Endothelial cell of umbilical vein (primary cell): ENCODE measurements at regions not wholly inside any gene's neighbourhood (a gene's known extent, or its start where the extent isn't known, plus 50 kb on each side); places are given as distances from the start of the nearest gene placed in this dataset.

Experiments used
- BruUV-seq: library from RNA; stranded (reverse); fragments of 400-500 nt; replicated peaks from 2 replicates; lab custom pipeline; 2021; lab: Mats Ljungman, UMichigan
- CTCF ChIA-PET: fragments of 300-600, 350-600 bp; sonication (Branson Sonifier 250); formaldehyde crosslinking; loops from one replicate; lab custom pipeline; 2021; ENCODE audit warnings: antibody characterized with exemption, inconsistent platforms; lab: Charles Lee
- POLR2A ChIA-PET: fragments of 300-600, 350-600 bp; sonication (Branson Sonifier 250); formaldehyde crosslinking; loops from one replicate; lab custom pipeline; 2021; ENCODE audit warnings: antibody characterized with exemption, inconsistent platforms; lab: Charles Lee
- DNase-seq: peaks from one replicate; pipeline ENCODE4 v3.0.0-alpha.2; 2011; ENCODE audit warnings: low read depth, low spot score
- FAIRE-seq: peaks from 2 replicates; lab custom pipeline; 2011; peaks lifted over from hg19 to GRCh38; lab: Jason Lieb, UNC
- H2AFZ ChIP-seq: 2 replicates; pipeline ENCODE4 v1.6.0; 2012; ENCODE audit warnings: low read depth, low read length, control low read depth, inconsistent platforms
- H3K27ac ChIP-seq: 2 replicates; pipeline ENCODE4 v1.5.1; 2011; ENCODE audit warnings: low read depth, mild to moderate bottlenecking, control low read depth, low read length, moderate library complexity; ENCODE audit not compliant: insufficient read depth
- H3K27me3 ChIP-seq, 2 experiments: 2 replicates each; pipeline versions ENCODE4 v1.6.0 to v1.6.1; 2011; ENCODE audit warnings: low read length in 2 of 2, mixed read lengths in 1 of 2; ENCODE audit not compliant: control insufficient read depth in 2 of 2, insufficient read depth in 2 of 2
- H3K36me3 ChIP-seq, 2 experiments: 2 replicates in 1 of 2; 3 replicates in 1 of 2; pipeline ENCODE4 v1.5.1; 2011; ENCODE audit warnings: low read length in 2 of 2, mild to moderate bottlenecking in 1 of 2, moderate library complexity in 1 of 2; ENCODE audit not compliant: control insufficient read depth in 2 of 2, insufficient read depth in 2 of 2; ENCODE audit errors: extremely low read depth in 1 of 2
- H3K4me1 ChIP-seq: 3 replicates; pipeline ENCODE4 v1.5.1; 2011; ENCODE audit warnings: mild to moderate bottlenecking, low read length; ENCODE audit not compliant: control insufficient read depth, insufficient read depth; ENCODE audit errors: extremely low read depth
- H3K4me2 ChIP-seq: 2 replicates; pipeline ENCODE4 v1.6.1; 2011; ENCODE audit warnings: low read length, control low read depth, mixed read lengths; ENCODE audit not compliant: insufficient read depth
- H3K4me3 ChIP-seq, 3 experiments: fragments of 200-600 bp in 1 of 3; sonication (generic), shearing (Covaris generic) in 1 of 3; replicated peaks in 1 of 3; 2 replicates each; pipeline ENCODE4 v1.5.1; 2011 to 2016; ENCODE audit warnings: control low read depth in 3 of 3, low read length in 3 of 3, mild to moderate bottlenecking in 2 of 3, inconsistent platforms in 1 of 3, low read depth in 1 of 3, moderate library complexity in 1 of 3; ENCODE audit not compliant: insufficient read depth in 1 of 3
- H3K79me2 ChIP-seq: 2 replicates; pipeline ENCODE4 v1.6.0; 2012; ENCODE audit warnings: low read length, inconsistent platforms; ENCODE audit not compliant: control insufficient read depth, insufficient read depth
- H3K9ac ChIP-seq: replicated peaks from 2 replicates; pipeline ENCODE3; 2011; ENCODE audit warnings: low read length, control low read depth; ENCODE audit not compliant: insufficient read depth; ENCODE audit errors: extremely low read depth
- H3K9me1 ChIP-seq: replicated peaks from 3 replicates; pipeline ENCODE4 v1.6.0; 2011; ENCODE audit warnings: mild to moderate bottlenecking, low read length; ENCODE audit not compliant: control insufficient read depth, insufficient read depth; ENCODE audit errors: extremely low read depth
- H3K9me3 ChIP-seq: replicated peaks from 2 replicates; pipeline ENCODE4 v1.5.1; 2012; ENCODE audit warnings: low read length, inconsistent platforms; ENCODE audit not compliant: control insufficient read depth, insufficient read depth
- H4K20me1 ChIP-seq: replicated peaks from 2 replicates; pipeline ENCODE3; 2011; ENCODE audit warnings: mild to moderate bottlenecking, low read length; ENCODE audit not compliant: control insufficient read depth, insufficient read depth; ENCODE audit errors: extremely low read depth
- EZH2 ChIP-seq: IDR thresholded peaks from 2 replicates; pipeline ENCODE4 v1.6.1; 2012; ENCODE audit warnings: borderline replicate concordance, low read depth, mild to moderate bottlenecking, moderate library complexity, low read length, inconsistent platforms; ENCODE audit not compliant: severe bottlenecking
- FOS ChIP-seq: IDR thresholded peaks from 2 replicates; pipeline ENCODE4 v1.6.1; 2011; ENCODE audit warnings: mild to moderate bottlenecking, low read length, moderate library complexity, borderline replicate concordance; ENCODE audit not compliant: insufficient read depth
- GATA2 ChIP-seq: IDR thresholded peaks from 2 replicates; pipeline ENCODE4 v1.7.0; 2011; ENCODE audit warnings: low read depth, mild to moderate bottlenecking, moderate library complexity, mixed read lengths, low read length; ENCODE audit not compliant: insufficient read length, insufficient read depth
- JUN ChIP-seq: IDR thresholded peaks from 2 replicates; pipeline ENCODE4 v1.6.1; 2011; ENCODE audit warnings: borderline replicate concordance, low read depth; ENCODE audit not compliant: insufficient read length, insufficient read depth
- MYC ChIP-seq: IDR thresholded peaks from one replicate; pipeline ENCODE4 v1.6.1; 2011; ENCODE audit warnings: mild to moderate bottlenecking, low read depth, low read length
- POLR2A ChIP-seq: IDR thresholded peaks from 2 replicates; pipeline ENCODE4 v1.6.1; 2012; ENCODE audit warnings: low read depth, mild to moderate bottlenecking, control low read depth, low read length
- POLR2AphosphoS5 ChIP-seq: IDR thresholded peaks from 2 replicates; pipeline ENCODE4 v1.6.1; 2012; ENCODE audit warnings: low read depth, mild to moderate bottlenecking, control low read depth, low read length, moderate library complexity; ENCODE audit not compliant: insufficient read depth
- dilution Hi-C: fragments of 300-500 bp; cut with MboI; formaldehyde crosslinking; loops from one replicate; pipeline ENCODE4 v1.15.0; 2019; ENCODE audit warnings: low sequenced_read_pairs; ENCODE audit not compliant: extremely low pct_ligation_motif_present
- intact Hi-C: fragments of 100-400 bp; cut with micrococcal nuclease; formaldehyde crosslinking; loops from one replicate; pipeline ENCODE4 v1.10.0; 2022
- TF ChIP-seq, protein P1 (sequence below): IDR thresholded peaks from 2 replicates; pipeline ENCODE4 v1.6.1; 2011; ENCODE audit not compliant: insufficient read depth, insufficient read length
- TF ChIP-seq, protein P2 (sequence below), 2 donors: IDR thresholded peaks; 1 replicate in 1 of 2; 2 replicates in 1 of 2; pipeline ENCODE4 v1.5.1; 2011; ENCODE audit warnings: low read length in 2 of 2, mild to moderate bottlenecking in 2 of 2, moderate library complexity in 2 of 2, control low read depth in 1 of 2, inconsistent platforms in 1 of 2, low read depth in 1 of 2; ENCODE audit not compliant: insufficient read depth in 1 of 2; ENCODE audit errors: extremely low read depth in 1 of 2

DNA sequence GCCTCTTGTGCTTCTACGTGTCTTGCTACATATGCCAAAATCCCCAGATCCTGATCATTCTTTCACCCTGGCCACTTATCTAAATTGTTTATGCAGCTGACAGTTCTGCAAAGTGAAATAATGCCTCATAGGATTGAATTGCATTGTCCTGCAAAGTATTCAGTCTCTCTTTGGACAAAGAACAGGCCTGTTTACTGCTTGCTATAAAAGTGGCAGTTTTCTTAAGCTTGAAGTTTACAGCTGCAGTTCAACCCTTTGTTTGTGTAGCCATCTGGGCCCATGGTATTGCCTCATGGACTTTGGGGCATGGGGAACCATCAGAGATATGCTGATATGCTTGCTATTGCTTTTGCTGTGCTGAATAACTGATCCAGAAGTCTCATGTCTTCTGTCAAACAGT, 523.2 kb downstream of the OTOL1 start:
- ChIA-PET POLR2A (no interaction called here), CTCF (no interaction called here)
- intact Hi-C loops: no loop called here
- H3K4me3 ChIP-seq: no peak overlapping the region
- no peaks in the 10 kb centered on the region for H3K36me3 ChIP-seq
- no peaks in the 10 kb centered on the region for H4K20me1 ChIP-seq
- H3K4me2 ChIP-seq: no peak overlapping the region
- DNase-seq: no peak
- no peak overlapping the region for H3K9ac ChIP-seq
- H3K79me2 ChIP-seq: no peaks in the 10 kb centered on the region
- TF ChIP-seq POLR2A (no peak), FOS (no peak), MYC (no peak), POLR2AphosphoS5 (no peak), JUN (no peak), GATA2 (no peak), EZH2 (no peak)
- TF ChIP-seq, protein P1, sequence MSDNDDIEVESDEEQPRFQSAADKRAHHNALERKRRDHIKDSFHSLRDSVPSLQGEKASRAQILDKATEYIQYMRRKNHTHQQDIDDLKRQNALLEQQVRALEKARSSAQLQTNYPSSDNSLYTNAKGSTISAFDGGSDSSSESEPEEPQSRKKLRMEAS: no peak
- TF ChIP-seq, protein P2, sequence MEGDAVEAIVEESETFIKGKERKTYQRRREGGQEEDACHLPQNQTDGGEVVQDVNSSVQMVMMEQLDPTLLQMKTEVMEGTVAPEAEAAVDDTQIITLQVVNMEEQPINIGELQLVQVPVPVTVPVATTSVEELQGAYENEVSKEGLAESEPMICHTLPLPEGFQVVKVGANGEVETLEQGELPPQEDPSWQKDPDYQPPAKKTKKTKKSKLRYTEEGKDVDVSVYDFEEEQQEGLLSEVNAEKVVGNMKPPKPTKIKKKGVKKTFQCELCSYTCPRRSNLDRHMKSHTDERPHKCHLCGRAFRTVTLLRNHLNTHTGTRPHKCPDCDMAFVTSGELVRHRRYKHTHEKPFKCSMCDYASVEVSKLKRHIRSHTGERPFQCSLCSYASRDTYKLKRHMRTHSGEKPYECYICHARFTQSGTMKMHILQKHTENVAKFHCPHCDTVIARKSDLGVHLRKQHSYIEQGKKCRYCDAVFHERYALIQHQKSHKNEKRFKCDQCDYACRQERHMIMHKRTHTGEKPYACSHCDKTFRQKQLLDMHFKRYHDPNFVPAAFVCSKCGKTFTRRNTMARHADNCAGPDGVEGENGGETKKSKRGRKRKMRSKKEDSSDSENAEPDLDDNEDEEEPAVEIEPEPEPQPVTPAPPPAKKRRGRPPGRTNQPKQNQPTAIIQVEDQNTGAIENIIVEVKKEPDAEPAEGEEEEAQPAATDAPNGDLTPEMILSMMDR (IDR thresholded peaks at IDR 0.05; ENCODE audit: extremely low read depth in 1 of 2, insufficient read depth in 1 of 2, low read depth in 1 of 2, low read length in 2 of 2): no peak
- H3K27ac ChIP-seq: no peak overlapping the region
- no peak for FAIRE-seq
- H3K4me1 ChIP-seq: no peaks in the 10 kb centered on the region
- no peaks in the 10 kb centered on the region for H3K9me3 ChIP-seq
- no TSS peak for BruUV-seq
- no peaks in the 10 kb centered on the region for H3K9me1 ChIP-seq
- no peak overlapping the region for H2AFZ ChIP-seq
- no peaks in the 10 kb centered on the region for H3K27me3 ChIP-seq
- dilution Hi-C loops: no loop called here
